ENCODE measurements at regions not wholly inside any gene's neighbourhood (a gene's known extent, or its start where the extent isn't known, plus 50 kb on each side); places are given as distances from the start of the nearest gene placed in this dataset.

DNA sequence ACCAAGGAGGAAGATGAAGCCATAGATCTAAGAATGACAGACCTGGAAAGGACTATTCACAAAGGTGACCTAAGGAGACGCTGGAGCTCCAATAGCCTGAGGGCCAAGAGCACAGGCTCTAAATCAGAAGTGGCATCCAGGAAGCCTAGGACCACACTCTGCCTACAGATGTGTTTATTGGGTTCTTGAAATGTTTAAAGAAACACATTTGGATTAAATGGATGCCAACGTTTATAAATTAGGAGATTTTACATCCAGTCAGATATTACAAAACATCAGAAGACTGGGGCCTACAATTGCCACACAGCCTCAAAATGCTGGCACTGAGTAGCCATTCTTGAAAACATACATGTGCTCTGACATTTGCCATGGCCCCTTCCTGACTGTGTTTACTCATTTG lies 80.9 kb downstream of the HMHB1 start:
- Histone ChIP-seq H3K36me3 (replicated peaks; ENCODE audit: low read depth, low read length) (no peaks in the 10 kb centered on the region), H4K20me1 (ENCODE audit: insufficient read depth, low read length) (no peaks in the 10 kb centered on the region), H3K79me2 (ENCODE audit: low read length) (no peaks in the 10 kb centered on the region), H2AFZ (ENCODE audit: low read depth, low read length) (no peak overlapping the region), H3K4me3 (ENCODE audit: low read length) (no peak overlapping the region), H3K27me3 (ENCODE audit: low read depth, low read length) (peaks cover 6% of the 10 kb centered on the region; the same call in 1 of the 2 replicates), H3K4me1 (ENCODE audit: low read length) (no peaks in the 10 kb centered on the region), H3K4me2 (ENCODE audit: low read length) (no peak overlapping the region), H3K27ac (ENCODE audit: low read length) (no peak overlapping the region), H3K9me3 (ENCODE audit: insufficient read depth, low read length) (no peaks in the 10 kb centered on the region), H3K9ac (ENCODE audit: low read length) (no peak overlapping the region)
- TF ChIP-seq EZH2phosphoT487 (IDR thresholded peaks at IDR 0.05; ENCODE audit: low read depth), result no peak
- no peak for TF ChIP-seq CTCF (IDR thresholded peaks at IDR 0.05; ENCODE audit: low read depth, low read length)

GRCh38 chr5:143893638-143894037 lies 81.7 kb downstream of the HMHB1 start:
- no peaks in the 10 kb centered on the region for H3K79me2 ChIP-seq (ENCODE audit: low read length)
- H4K20me1 ChIP-seq (ENCODE audit: insufficient read depth, low read length), result no peaks in the 10 kb centered on the region
- H2AFZ ChIP-seq (ENCODE audit: low read depth, low read length), result no peak overlapping the region
- no peaks in the 10 kb centered on the region for H3K36me3 ChIP-seq (replicated peaks; ENCODE audit: low read depth, low read length)
- H3K9ac ChIP-seq (ENCODE audit: low read length), result no peak overlapping the region
- no peak overlapping the region for H3K4me3 ChIP-seq (ENCODE audit: low read length)
- no peaks in the 10 kb centered on the region for H3K4me1 ChIP-seq (ENCODE audit: low read length)
- H3K9me3 ChIP-seq (ENCODE audit: insufficient read depth, low read length), result no peaks in the 10 kb centered on the region
- TF ChIP-seq EZH2phosphoT487 (IDR thresholded peaks at IDR 0.05; ENCODE audit: low read depth) (no peak), CTCF (IDR thresholded peaks at IDR 0.05; ENCODE audit: low read depth, low read length) (no peak)
- H3K27ac ChIP-seq (ENCODE audit: low read length), result no peak overlapping the region
- H3K4me2 ChIP-seq (ENCODE audit: low read length), result no peak overlapping the region
- no peaks in the 10 kb centered on the region; the same call in 1 of the 2 replicates for H3K27me3 ChIP-seq (ENCODE audit: low read depth, low read length)

DNA sequence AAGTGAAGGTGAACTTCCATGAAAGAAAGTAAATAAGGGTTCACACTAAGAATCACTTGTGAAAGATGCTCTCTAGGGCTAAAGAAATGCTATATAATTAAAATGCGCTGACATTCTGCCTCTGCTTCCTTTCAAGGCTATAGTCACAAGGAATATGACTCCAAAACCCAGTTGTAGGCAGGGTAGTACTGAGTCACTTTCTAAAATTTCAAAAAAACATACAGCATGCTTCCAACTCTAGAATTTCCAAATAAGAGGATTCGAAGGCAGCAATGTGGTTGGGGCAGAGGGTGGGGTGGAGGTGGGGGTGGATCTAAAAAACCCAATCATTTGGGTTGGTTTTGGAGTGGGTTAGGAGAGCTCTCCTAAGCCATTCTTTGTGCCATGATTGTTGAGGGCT lies 84.6 kb downstream of the HMHB1 start:
- no peak overlapping the region for H2AFZ ChIP-seq (ENCODE audit: low read depth, low read length)

DNA sequence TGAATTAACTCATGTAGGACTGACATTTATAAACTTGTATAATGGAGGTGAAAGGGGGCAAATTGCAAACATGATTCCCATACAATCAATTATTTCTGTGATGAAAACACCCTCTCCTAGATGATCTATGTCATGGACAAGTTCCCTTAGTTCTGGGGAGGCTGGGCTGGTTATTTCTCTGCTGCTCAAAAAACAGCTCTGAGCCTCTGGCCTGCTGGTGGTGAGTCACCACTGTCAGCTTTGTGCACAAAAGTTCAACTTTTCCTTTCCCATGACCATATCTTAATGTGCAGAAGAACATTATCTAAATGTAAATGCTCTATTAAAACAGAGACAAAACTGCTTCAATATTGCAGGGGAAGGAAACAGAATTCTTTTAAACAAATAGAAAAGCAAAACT lies 85.0 kb downstream of the HMHB1 start:
- no peak overlapping the region for H2AFZ ChIP-seq (ENCODE audit: low read depth, low read length)
- H3K4me3 ChIP-seq (ENCODE audit: low read length), result no peak overlapping the region
- TF ChIP-seq CTCF (IDR thresholded peaks at IDR 0.05; ENCODE audit: low read depth, low read length) (no peak), EZH2phosphoT487 (IDR thresholded peaks at IDR 0.05; ENCODE audit: low read depth) (no peak)

More for the DNA sequence above, 84.6 kb downstream of the HMHB1 start:
- Histone ChIP-seq H3K4me2 (ENCODE audit: low read length) (no peak overlapping the region), H3K4me3 (ENCODE audit: low read length) (no peak overlapping the region), H3K4me1 (ENCODE audit: low read length) (no peaks in the 10 kb centered on the region), H3K9ac (ENCODE audit: low read length) (no peak overlapping the region), H3K27ac (ENCODE audit: low read length) (no peak overlapping the region), H3K79me2 (ENCODE audit: low read length) (no peaks in the 10 kb centered on the region), H4K20me1 (ENCODE audit: insufficient read depth, low read length) (no peaks in the 10 kb centered on the region), H3K27me3 (ENCODE audit: low read depth, low read length) (no peaks in the 10 kb centered on the region), H3K9me3 (ENCODE audit: insufficient read depth, low read length) (no peaks in the 10 kb centered on the region), H3K36me3 (replicated peaks; ENCODE audit: low read depth, low read length) (no peaks in the 10 kb centered on the region)
- TF ChIP-seq EZH2phosphoT487 (IDR thresholded peaks at IDR 0.05; ENCODE audit: low read depth) (no peak), CTCF (IDR thresholded peaks at IDR 0.05; ENCODE audit: low read depth, low read length) (no peak)

More for the DNA sequence above, 85.0 kb downstream of the HMHB1 start:
- no peak overlapping the region for H3K27ac ChIP-seq (ENCODE audit: low read length)
- no peak overlapping the region for H3K4me2 ChIP-seq (ENCODE audit: low read length)
- H4K20me1 ChIP-seq (ENCODE audit: insufficient read depth, low read length), result no peaks in the 10 kb centered on the region
- no peaks in the 10 kb centered on the region for H3K4me1 ChIP-seq (ENCODE audit: low read length)
- no peaks in the 10 kb centered on the region for H3K27me3 ChIP-seq (ENCODE audit: low read depth, low read length)
- H3K9me3 ChIP-seq (ENCODE audit: insufficient read depth, low read length), result no peaks in the 10 kb centered on the region
- no peaks in the 10 kb centered on the region for H3K79me2 ChIP-seq (ENCODE audit: low read length)
- no peaks in the 10 kb centered on the region for H3K36me3 ChIP-seq (replicated peaks; ENCODE audit: low read depth, low read length)
- no peak overlapping the region for H3K9ac ChIP-seq (ENCODE audit: low read length)
